HG03460 (cell line): ENCODE measurements at regions not wholly inside any gene's neighbourhood (a gene's known extent, or its start where the extent isn't known, plus 50 kb on each side); places are given as distances from the start of the nearest gene placed in this dataset.

ENCODE experiments used
- ATAC-seq: cut with Tn5 transposase; IDR thresholded peaks from one replicate; pipeline ENCODE4 v1.9.1; 2021; ENCODE audit not compliant: unreplicated experiment

DNA sequence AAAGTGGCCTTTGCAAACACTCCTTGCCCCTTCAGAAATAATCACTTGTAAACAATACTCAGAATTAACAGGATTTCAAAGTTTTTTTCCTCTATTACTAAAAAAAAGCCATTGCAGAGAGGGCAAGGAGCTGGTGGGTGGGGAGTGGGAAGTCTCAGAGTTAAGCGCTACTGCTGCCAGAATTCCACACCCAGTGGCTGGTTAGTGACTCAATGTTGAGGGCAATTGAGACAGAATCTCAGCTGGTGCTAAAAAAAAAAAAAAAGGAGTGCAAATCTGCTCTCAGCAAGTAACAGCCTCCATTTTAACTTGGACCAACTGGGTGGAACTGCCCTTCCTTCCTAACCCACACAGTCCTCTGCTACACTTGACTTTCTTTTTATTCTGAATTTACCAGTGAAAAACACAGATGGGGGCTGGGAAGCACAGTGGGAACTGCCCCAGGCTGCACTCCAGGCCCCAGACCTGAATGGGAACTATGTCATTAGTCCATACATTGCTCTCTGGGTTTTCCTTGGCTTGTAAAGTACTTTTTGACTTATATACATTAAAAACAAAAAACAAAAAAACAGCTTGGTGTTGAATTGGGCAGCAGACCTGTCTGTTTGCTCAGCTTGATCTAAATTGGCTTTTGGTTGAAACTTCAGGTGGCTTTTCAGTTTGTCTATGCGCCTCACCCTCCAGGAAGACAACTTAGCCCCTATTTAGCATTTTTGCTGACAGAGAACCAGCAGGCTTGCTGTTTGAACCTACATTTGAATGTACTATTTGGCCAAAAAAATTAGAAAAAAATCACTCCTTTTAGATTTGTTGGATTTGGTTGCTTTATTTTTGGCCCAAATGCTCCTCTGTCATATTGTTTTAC lies 357.8 kb upstream of the TBL1XR1 start:
- ATAC-seq, result no peak

DNA sequence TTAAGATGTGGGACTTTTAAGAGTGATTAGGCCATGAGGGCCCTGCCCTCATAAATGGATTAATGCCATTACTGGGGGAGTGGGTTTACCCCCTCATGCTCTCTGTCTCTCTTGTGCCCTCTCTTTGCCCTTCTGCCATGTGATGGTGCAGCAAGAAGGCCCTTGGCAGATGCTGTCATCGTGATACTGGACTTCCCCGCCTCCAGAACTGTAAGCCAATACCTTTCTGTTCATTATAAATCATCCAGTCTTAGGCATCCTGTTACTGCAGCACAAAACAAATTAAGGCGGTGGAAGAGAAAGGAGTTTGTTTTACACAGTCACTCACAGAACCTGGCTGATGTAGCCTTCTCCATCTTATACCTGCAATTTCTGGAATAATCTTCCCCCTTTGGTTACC lies 360.3 kb upstream of the TBL1XR1 start:
- no peak for ATAC-seq

DNA sequence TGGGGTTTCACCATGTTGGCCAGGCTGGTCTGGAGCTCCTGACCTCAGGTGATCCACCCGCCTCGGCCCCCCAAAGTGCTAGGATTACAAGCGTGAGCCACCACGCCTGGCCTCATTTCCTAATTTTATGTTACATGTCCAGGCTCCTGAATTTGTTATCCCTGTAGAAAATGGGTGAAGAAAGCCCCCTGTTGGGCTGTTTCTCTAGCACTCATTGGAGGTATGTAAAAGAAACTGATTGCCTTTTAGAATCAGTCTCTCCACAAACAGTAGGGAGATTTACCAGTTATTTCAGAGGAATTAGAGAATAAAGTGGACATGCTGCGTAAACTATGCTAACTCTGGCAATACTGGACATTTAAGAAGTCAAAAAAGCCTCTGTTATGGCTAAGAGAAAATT lies 364.1 kb upstream of the TBL1XR1 start:
- no peak for ATAC-seq

DNA sequence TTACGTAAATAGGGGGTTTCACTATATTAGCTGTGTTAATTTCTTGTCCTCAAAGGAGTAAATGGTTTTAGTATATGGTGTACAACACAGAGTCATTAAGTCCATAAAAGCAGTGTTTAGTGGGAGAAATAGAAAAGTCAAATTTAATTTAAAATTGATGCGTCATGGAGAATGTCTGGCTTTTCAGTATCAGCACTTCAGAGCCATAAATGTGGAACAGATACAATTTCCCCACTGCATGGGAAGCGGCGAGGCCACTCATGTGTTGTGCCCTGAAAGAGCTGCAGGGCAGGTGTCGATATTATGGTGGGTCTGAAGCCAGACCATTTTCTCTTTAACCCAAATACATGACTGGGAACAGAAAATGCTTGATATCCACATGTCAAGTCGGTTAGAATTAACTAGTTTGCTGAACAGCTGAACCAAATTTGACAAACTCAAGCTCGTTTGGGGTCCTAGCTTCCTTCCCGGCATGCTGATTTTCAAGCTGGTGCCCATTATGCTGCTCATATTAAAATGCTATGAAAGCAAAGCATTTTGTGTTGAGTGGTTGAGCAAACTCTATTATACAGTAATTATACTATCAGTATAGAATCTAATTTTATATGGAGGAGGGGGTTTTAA lies 364.6 kb upstream of the TBL1XR1 start:
- no peak for ATAC-seq

DNA sequence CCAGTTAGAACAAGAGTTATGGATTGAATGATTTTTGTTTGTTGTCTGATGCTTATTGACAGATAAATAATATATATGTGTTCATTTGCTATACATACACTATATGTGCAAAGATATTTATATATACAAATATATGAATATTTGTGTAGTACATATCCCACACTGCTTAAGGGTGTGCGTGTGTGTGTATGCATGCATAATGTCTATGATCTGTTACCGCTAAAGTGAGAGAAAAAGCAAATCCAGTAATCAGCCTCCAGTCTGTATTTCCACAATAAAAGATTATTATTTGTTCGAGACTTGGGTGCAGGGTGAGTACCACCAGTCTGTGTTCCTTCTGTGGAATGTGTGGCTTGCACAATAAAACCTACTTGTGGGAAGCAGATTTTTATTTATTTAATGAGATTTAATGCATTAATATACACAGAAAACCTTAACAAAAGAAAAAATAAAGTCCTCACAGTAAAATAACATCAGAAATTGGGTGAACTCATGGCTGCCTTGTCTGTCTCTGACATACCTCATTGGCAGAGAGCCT lies 366.0 kb upstream of the TBL1XR1 start:
- ATAC-seq, result no peak

DNA sequence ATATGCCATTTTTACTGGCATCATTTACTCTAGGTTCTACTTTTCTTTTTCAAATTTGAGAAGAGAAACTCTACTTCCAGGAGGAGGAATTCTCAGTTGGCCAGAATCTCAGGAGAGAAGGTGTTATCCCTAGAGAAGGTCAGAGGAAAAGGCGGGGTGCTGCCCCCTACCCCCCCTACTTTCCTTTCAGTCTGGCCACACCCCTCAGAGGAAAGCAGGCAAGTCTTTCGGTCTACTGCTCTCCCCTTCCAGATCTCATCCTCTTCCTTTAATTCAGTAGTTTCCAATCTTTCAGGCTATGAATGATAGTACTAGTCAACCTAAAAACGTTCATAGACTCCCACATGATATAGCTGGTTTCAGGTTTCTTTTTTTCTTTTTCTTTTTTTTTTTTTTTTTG lies 366.5 kb upstream of the TBL1XR1 start:
- ATAC-seq, result no peak

DNA sequence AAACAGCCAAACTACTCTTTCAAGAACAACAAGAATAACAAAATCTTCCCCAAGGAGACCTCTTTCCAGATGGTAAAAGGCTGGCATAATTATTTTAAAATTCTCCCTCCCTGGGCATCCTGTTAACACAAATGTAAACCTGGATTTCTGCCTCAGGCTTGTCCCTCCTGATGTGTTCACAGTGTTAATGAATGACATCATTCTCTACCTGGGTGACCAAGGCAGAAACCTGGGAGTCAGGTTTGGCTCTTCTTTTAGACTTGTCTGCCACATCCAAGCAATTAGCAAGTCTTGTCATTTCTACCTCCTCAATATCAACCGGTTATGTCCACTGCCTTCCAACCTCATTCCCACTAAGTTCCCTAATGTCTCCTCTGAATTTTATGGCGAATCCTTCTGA lies 368.7 kb upstream of the TBL1XR1 start:
- ATAC-seq, result no peak

DNA sequence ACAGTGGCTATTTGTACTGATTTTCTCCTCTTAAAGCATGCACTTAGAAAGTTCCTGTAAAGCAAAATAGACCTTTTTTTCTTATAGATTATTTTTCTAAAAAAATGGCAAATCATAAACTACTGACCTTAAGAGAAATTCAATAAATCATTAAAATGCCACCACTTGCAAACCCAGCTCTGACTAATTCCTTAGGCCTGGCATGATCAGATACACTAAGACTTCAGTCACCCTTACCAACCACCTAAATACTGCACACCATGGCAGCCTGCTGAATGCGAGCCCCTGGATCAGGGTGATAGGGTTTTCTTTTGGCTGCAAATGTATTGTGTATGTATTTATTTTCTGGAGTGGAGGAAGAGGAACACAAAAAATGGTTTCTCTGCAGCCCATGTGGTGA lies 370.6 kb upstream of the TBL1XR1 start:
- no peak for ATAC-seq

DNA sequence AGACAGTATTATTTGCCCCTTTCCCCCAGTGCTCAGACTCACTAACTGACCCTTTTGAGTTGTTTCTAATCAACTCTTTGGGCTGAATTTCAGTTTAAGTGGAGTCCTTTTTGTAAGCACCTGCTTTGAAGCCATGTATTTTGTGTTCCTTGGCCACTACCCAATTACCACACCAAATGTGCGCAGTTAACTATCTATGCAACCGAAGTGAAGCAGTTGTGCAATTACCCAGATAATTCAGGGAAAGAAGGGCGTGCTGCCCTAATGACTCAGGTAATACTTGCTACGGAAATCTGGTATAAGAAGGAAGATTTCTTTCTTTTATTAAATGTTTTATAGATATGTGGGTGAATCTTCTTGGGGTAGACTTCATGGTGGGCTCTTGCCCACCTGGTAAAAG lies 371.9 kb upstream of the TBL1XR1 start:
- ATAC-seq, result no peak

DNA sequence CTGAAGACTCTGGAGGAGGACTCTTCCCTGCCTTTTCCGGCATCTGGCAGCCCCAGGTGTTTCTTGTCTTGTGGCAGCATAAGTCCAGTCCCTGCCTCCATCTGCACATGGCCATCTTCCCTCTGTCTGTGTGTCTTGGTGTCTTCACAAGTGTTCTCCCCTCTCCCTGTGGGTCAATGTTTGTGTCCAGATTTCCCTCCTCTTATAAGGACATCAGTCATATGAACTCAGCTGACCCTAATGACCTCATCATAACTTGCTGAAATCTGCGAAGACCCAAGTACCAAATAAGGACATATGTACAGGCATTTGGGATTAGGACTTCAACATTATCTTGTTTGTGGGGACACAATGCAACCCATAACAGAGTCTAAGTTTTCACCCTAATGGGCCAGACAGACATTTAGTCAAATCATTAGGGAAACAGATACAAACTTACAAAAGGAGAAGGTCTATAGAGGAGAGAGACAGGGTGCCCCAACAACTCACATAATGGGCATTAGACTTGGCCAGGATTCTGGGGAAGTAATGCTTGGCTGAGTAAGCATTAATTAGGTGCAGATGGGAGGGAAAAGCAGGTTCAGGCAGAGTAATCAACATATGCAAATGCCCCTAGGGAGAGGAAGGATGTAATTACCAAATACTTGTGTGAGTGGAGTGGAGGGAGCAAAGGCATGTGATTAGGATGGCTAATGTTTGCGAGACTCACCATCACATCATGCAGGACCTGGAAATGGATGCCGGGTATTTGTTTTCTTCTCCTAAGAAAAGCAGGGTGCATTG lies 372.8 kb upstream of the TBL1XR1 start:
- ATAC-seq, result no peak

DNA sequence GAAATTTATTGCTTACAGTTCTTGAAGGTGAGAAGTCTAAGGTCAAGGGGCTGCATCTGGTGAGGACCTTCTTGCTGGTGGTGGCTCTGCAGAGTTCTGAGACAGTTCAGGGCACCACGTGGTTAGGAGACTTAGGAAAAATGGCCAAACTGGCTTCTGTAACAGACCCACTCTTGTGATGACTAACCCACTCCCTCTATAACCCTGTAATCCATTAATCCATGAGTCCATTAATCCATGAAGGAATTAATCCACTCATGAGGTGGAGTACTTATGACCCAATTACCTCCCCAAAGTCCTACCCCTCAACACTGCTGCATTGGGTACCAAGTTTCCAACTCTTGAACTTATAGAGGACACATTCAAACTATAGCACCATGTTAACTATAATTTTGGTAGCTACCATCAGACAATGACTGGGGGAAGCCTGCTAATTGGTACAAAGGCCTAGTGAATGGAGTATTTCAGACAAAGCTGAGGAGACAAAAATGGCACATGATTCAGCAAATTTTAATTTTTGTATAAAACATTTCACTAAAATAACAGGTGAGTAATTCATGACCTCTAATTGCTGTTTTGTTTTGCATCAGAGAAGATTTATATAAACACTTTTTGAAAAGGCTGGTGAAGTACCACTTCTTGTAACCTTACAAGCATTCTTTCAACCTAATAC lies 374.1 kb upstream of the TBL1XR1 start:
- no peak for ATAC-seq

DNA sequence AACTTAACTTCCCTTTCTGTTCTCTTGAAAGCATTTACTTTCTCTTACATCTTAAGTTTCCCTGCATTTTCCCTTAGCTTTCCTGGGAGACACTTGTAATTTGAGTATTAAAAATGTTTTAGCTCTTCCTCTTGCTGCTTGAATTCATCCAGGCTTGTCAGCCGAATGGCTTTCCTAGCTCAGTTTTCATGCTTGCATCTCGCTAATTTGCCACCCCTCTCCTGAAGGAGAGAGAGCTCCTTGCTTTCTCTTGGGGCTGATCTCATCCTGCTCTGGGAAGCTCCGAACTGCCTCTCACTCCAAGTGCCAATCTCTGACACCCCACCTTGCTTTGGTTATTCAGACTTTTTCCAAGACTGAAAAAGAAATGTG lies 374.6 kb upstream of the TBL1XR1 start:
- ATAC-seq, result no peak

DNA sequence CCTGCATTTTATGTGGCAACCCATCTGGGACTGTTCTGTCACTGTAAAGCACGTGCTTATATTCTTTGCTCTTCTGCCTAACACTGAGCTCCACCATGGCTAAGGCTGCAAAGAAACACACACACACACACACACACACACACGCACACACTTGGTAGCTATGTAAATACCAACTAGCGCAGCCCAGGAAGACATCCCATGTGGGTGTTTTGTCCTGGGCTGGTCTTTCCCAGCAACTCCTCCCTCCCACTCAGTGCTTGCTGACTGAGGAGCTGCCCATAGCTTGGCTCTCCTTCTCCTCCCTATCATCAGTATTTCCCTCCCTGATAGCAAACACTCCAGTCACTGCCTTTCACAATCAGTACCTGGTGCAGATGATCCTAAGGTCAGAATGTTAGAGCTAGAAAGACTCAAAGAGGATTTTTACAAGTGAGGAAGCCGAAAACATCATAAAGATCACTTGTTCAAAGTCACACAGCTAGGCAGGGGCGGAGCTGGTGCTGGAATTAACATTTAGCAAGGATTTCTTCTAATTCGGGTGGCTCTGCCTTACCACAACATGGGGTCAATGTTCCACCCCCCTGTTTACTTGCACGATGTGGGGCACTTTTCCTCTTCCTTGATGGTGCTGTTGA lies 377.1 kb upstream of the TBL1XR1 start:
- ATAC-seq, result no peak

DNA sequence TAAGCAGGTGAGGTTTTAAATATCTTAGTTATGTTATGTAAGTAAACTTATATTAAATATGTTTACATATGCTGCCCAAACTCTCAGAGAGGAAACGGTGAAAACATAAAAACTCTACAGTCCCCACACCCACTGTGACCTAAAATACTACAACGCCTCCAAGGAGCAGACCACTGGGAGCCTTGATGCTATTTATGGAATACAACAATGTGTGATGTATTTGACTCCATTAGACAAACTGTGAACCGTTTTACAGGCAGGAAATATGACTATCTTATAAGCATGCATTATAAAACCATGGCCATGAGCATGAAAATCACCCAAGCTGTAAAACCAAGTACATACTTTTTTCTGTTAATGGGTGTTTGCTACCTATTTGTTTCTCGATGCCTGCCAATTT lies 379.5 kb upstream of the TBL1XR1 start:
- no peak for ATAC-seq

DNA sequence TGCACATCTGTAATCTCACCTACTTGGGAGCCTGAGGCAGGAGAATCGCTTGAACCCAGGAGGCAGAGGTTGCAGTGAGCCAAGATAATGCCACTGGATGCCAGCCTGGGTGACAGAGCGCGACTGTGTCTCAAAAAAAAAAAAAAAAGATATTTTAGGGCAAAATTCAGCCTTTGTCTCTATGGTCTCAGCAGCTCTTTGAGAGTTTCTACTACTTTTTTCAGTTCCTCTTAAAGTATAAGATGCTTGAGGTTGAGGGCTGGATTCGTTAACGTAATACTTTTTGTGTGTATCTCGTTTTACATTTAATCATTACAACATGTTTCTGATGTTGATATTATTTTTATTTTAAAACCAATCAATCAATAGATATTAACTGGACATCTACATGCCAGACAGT lies 381.2 kb upstream of the TBL1XR1 start:
- ATAC-seq, result peak; percentile 79

DNA sequence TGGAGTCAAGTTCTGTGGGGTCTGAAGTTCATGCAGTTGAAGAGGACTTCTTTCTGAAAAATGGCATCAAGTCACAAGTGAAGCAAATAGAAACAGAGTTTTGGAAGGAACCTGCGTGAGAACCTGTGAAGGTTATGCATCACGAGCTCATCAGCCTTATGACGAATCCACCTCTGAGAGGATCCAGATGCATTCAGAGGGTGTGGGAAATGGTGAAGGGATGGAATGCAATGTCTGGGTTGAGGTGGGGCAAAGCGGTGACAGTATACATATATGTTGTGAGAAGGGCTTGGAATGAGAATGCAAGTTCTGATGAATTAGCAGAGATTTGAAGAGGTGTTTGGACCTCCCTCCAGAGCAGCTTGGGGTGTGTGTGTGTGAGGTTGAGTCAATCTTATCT lies 382.1 kb upstream of the TBL1XR1 start:
- no peak for ATAC-seq

DNA sequence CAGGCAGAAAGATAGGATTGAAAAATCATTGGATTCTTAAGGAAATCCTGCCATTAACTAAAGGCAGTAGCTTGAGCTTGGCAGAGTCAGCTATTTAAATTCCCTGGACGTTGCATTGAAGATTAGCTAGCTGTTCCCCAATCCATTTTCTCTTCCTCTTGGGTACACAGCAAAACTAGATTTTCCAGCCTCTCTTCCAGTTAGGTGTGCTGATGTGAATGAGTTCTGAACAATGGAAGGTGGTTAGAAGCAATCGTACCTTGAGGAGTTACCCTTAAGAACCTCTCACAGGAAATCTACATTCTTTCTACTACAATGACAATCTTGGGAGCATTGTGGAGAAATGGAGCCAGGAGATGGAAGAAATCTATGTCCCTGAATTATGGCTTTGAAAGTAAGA lies 383.2 kb upstream of the TBL1XR1 start:
- no peak for ATAC-seq

DNA sequence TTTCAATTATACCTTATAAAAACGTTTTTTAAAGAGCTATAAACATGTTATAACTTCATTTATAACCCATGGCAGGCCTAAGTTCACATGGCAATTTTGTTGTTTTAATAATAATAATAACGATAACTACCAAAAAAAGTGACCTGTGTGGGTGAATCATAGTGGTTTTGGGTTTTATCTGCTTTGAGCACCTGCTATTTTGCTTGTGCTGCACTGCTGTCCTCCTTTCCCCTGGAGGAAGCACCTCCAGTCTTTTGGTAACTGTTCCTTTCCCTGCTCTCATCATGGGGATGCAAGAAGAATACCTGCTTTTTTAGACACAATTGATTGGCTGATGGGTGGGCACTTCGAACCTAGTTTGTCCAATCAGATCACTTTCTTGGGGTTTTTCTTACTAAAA lies 388.0 kb upstream of the TBL1XR1 start:
- ATAC-seq, result no peak

DNA sequence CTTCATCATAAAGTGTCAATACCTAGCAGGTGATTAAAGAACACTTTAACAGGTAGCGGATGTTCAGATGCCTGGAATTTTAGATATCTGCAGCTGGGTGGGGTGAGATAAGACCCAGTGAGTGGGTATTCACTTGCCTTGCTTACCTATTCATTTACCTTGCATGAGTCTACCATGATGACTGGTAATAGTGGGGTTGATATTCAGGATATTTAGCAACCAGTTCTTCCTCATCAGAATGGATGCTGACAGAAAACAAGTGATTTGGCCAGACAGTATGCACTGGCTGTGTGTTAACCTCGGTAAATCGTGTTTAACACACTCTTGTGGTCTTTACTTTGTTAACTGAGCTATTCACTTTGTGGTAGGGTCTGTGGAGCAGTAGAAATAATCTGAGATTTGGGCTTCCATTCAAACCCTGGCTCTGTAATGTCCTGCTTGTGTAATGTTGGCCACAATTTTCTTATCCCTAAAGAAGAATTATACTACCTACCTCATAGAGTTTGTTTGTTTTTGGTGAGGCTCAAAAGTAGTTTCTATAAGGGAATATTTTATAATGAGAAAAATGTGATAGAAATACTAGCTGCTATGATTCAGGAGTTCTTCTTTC lies 391.9 kb upstream of the TBL1XR1 start:
- ATAC-seq, result no peak

DNA sequence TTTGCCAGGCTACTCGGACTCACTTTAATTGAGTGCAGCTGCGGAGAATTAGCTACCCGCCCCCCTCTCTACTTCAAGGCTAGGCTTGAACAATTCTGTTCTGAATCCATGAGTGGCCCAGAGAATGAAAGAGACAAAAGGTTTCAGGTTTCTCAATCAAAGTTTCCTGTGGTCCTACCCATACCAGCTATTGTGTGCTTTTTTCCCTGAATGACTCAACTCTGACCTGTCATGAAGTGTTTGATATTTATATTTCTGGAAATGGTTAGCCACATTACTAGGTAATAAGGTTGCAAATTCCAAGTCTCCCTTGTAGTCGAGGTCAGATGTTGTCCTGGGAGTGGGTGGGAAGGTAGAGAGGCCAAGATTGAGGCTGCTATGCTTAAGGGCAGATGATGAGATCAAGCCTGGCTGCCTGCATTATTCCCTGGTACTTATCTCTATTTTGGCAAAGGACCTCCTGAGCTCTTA lies 392.7 kb upstream of the TBL1XR1 start:
- ATAC-seq, result peak; percentile 50
